Astrocyte (in vitro differentiated cells and primary cell): ENCODE measurements at regions not wholly inside any gene's neighbourhood (a gene's known extent, or its start where the extent isn't known, plus 50 kb on each side); places are given as distances from the start of the nearest gene placed in this dataset.

ENCODE experiments used
- CTCF ChIP-seq: IDR thresholded peaks from 2 replicates; pipeline ENCODE4 v1.5.1; 2011; ENCODE audit warnings: low read depth, mild to moderate bottlenecking, inconsistent platforms, low read length, moderate library complexity; ENCODE audit not compliant: insufficient read depth
- EZH2 ChIP-seq: IDR thresholded peaks from 2 replicates; pipeline ENCODE4 v1.6.1; 2012; ENCODE audit warnings: mild to moderate bottlenecking, low read length, inconsistent platforms; ENCODE audit not compliant: insufficient read depth

DNA sequence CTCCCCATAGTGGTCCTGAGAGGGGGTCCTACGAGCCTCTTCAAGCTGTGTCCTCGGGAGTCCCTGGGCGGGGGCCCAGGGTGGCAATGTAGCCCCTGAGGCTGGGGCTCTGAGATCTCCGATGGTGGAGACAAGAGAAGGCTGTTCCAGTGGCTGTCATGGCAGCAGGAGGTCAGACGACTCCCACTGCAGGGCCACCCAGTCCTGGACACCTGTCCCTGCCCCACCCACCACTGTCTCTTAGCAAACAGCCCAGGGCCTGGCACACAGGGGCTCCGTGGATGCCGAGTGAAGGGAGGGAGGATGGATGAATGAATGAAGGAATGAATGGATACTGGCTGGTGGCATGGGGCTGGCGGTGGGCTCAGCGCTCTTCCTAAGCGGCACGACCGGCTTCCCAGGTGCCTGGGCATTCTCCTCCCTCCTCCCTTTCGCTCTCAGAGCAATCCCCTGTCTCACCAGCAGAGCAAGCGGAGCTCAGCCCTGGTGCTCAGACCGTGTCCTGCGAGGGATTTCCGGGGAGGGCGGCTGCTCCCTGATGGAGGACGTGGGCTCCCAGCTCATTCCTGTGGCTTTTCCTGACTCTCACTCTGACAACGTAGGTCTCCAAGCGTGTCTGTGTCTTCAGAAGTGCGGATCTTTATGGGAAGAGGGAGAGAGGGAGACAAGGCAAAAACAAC, 1272.6 kb downstream of the BRD1 start:
- TF ChIP-seq CTCF (peak; percentile 3), EZH2 (no peak)
